Cardiac muscle cell (in vitro differentiated cells and primary cell): ENCODE measurements at regions not wholly inside any gene's neighbourhood (a gene's known extent, or its start where the extent isn't known, plus 50 kb on each side); places are given as distances from the start of the nearest gene placed in this dataset.

Experiments
- DNase-seq, 2 donors: peaks; one replicate each; pipeline versions ENCODE4 v3.0.0 to v3.0.0-alpha.2; 2010 to 2017; ENCODE audit warnings: low read depth in 1 of 2, low spot score in 1 of 2
- H3K27ac ChIP-seq: fragments of 200-600 bp; sonication (generic); 2 replicates; pipeline ENCODE4 v1.5.1; 2016
- H3K27me3 ChIP-seq: fragments of 200-600 bp; sonication (generic); 2 replicates; pipeline ENCODE4 v1.6.0; 2016; ENCODE audit warnings: control low read depth
- H3K36me3 ChIP-seq: fragments of 200-600 bp; sonication (generic); 2 replicates; pipeline ENCODE4 v1.5.1; 2016; ENCODE audit warnings: control low read depth
- H3K4me1 ChIP-seq: fragments of 200-600 bp; sonication (generic); 2 replicates; pipeline ENCODE4 v1.8.1; 2017; ENCODE audit warnings: low read depth, mild to moderate bottlenecking, mixed run types
- H3K4me3 ChIP-seq: fragments of 200-600 bp; sonication (generic); 2 replicates; pipeline ENCODE4 v1.5.1; 2016; ENCODE audit warnings: mild to moderate bottlenecking
- H3K9me3 ChIP-seq: fragments of 200-600 bp; sonication (generic); 2 replicates; pipeline ENCODE4 v1.5.1; 2017; ENCODE audit warnings: low read depth, mild to moderate bottlenecking, control low read depth
- CTCF ChIP-seq: IDR thresholded peaks from 2 replicates; pipeline ENCODE4 v1.5.1; 2012; ENCODE audit warnings: low read depth, mild to moderate bottlenecking, low read length

DNA sequence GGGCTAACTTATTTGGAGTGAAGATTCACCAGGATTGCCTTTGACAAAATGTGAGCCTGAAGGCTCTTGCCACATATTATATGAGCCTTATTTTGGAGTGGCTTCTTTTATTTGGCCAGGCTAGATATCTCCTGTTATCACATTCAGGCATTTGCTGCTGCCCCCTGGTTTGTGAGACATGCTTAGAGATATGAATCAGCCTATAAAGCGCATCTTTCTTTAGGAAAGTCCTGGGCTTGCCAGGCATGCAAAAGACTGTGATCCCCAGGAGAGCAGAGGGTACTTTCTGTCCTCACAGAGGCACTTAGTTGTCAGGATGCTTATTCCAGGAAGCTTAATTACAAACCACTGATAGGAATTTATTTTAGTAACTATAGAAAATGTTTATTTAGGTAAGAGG lies 333.3 kb downstream of the FAT3 start:
- Histone ChIP-seq H3K4me3 (no peak overlapping the region), H3K27ac (no peak overlapping the region), H3K27me3 (no peaks in the 10 kb centered on the region), H3K36me3 (no peaks in the 10 kb centered on the region), H3K4me1 (no peaks in the 10 kb centered on the region), H3K9me3 (no peaks in the 10 kb centered on the region)
- no peak for DNase-seq
- no peak for TF ChIP-seq CTCF

DNA sequence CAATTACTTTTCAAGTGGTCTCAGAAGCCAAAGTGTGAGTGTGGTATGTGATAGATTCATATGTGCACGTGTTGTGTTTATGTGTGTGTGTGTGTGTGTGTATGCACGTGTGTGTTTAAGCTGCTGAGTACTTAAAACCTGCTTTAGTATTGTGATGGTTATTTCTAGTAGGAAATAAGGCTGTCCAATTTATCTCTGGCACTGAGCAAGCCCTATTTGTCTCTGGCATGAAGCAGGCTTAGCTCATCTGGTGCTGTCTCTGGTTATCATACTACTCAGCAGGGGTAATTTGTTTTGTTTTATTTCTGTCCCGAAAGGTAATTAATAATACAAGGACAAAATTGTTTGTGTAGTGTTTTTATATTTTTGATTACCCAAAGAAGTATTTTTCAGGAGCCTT lies 333.7 kb downstream of the FAT3 start:
- TF ChIP-seq CTCF: no peak
- no peak for DNase-seq
- Histone ChIP-seq H3K9me3 (no peaks in the 10 kb centered on the region), H3K27ac (no peak overlapping the region), H3K4me1 (no peaks in the 10 kb centered on the region), H3K27me3 (no peaks in the 10 kb centered on the region), H3K36me3 (no peaks in the 10 kb centered on the region), H3K4me3 (no peak overlapping the region)

DNA sequence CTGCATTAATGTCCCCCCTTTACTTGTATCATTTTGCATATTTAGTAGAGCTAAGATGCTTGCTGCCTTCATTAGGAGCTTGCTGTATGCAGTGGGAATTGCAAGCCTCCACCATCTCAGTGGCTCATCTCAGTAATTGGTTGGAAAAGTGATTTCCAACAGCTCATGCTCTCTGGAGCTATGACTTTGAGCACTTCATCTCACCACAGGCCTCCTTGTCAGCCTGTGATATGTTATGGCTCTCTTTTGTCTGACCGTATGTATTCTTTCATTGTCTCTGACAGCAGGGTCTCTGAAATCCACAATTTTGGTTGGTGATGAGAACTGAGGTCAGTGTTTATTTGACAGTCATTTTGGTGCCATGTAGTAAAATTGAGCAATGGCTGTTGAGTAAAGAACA lies 345.1 kb downstream of the FAT3 start:
- no peaks in the 10 kb centered on the region for H3K9me3 ChIP-seq
- H3K27ac ChIP-seq: no peak overlapping the region
- TF ChIP-seq CTCF: no peak
- no peak overlapping the region for H3K4me3 ChIP-seq
- H3K27me3 ChIP-seq: no peaks in the 10 kb centered on the region
- H3K4me1 ChIP-seq: no peaks in the 10 kb centered on the region
- no peak for DNase-seq
- H3K36me3 ChIP-seq: no peaks in the 10 kb centered on the region

DNA sequence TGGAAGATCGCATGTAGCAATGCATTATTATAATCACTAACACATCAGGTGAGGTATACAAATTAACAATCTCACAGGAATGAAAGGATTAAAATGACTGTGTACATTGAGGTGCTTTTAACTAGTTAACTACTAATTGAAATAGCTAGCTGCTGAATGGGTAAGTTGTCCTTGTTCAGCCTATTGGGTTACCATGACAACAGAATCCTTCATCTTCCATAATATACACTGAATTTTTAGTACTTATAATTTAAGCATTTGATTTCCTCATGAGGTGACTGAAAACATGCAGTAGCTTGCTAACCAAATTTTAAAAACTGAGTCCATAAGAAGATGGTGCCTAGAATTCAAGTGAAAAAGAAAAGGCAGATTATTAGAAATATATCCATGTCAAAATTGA lies 347.9 kb downstream of the FAT3 start:
- no peak for DNase-seq
- Histone ChIP-seq H3K27me3 (no peaks in the 10 kb centered on the region), H3K4me3 (no peak overlapping the region), H3K36me3 (no peaks in the 10 kb centered on the region), H3K9me3 (no peaks in the 10 kb centered on the region), H3K27ac (no peak overlapping the region), H3K4me1 (no peaks in the 10 kb centered on the region)
- TF ChIP-seq CTCF: no peak

- no peak for TF ChIP-seq CTCF
- H3K9me3 ChIP-seq: no peaks in the 10 kb centered on the region
- no peaks in the 10 kb centered on the region for H3K36me3 ChIP-seq
- no peaks in the 10 kb centered on the region for H3K27me3 ChIP-seq
- no peak overlapping the region for H3K4me3 ChIP-seq
- DNase-seq: no peak
- H3K27ac ChIP-seq: no peak overlapping the region
- H3K4me1 ChIP-seq: no peaks in the 10 kb centered on the region
Measured at GRCh38 chr11:92576315-92576714, 351.7 kb downstream of the FAT3 start.

DNA sequence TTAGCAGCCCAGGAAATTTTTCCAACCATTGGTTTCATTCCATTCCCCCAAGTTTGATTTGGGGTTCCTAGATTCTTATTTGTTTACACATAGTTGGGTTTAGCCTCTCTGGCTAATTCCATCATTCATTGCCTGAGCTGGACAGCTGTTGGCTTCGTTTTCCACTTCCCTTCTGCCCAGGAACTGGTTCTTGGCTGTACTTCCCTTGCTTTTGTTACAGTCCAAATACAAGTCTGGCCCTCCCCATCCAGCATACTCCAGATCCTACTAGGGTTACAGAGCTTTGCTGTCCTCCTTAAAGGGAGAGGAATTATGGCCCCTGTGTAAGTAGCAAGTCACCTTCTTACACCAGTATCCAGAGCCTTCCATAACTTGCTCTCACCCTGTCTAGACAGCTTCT lies 356.3 kb downstream of the FAT3 start:
- no peak for DNase-seq
- Histone ChIP-seq H3K27ac (no peak overlapping the region), H3K4me3 (no peak overlapping the region), H3K36me3 (no peaks in the 10 kb centered on the region), H3K9me3 (no peaks in the 10 kb centered on the region), H3K4me1 (no peaks in the 10 kb centered on the region), H3K27me3 (no peaks in the 10 kb centered on the region)
- TF ChIP-seq CTCF: no peak
